SKM-1 treated with dmso at 0.1 percent for 144 hours (cell line): ENCODE measurements at regions not wholly inside any gene's neighbourhood (a gene's known extent, or its start where the extent isn't known, plus 50 kb on each side); places are given as distances from the start of the nearest gene placed in this dataset.
"Not testable (repeated sequence)": the region's sequence is repeated elsewhere in the genome, so short reads cannot be mapped to it uniquely, and the experiment has no call there.

Experiments
- DNase-seq: peaks from one replicate; lab custom pipeline; 2025; ENCODE audit not compliant: unreplicated experiment; lab: John Stamatoyannopoulos, UW

GRCh38 chr17:74107107-74107506 lies 96.4 kb upstream of the RPL38 start:
- DNase-seq: no peak

DNA sequence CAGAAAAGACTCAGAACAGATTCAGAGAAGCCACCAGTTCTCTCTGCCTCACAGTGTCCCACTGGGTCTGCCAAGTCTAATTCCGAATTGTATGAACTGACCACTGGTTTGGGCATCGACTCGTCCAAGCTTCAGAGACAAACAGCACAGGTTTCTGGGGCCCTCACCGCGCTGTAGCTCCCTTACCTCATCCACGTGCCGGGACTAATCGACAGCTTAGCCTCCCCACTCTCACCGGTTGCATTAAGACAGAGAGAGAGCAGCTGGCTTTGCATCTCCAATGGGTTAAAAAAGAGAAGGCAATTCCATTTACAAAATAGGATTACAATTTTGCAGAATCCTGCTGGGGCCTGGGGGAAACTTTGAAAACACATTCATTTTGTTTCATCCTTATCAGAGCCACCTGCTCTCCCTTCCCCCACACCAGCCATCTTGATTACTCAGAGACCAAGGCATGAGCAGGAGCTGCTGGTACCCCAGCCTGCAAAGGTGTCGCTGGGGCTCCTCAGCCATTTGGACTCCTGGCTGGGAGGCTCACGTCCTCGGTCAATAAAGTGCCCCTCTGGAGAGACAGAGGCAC lies 95.3 kb upstream of the RPL38 start:
- DNase-seq: no peak

DNA sequence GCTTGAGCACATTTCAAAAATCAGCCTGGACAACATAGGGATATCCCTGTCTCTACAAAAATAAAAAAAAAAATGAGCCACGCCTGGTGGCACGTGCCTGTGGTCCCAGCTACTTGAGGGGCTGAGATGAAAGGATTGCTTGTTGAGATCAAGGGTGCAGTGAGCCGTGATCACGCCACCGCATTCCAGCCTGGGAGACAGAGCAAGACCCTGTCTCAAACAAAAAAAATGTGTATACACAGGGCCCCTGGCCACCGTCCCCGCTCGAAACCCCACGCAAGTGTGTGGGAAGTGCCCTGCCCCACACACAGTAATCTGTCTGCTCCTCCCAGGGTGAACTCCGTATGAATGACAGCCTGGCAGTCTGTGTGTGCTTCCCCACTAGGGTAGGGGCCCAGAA lies 93.0 kb upstream of the RPL38 start:
- DNase-seq: no peak

- DNase-seq: no peak
These were observed 90.2 kb upstream of the RPL38 start for GRCh38 chr17:74113326-74113725.

- no peak for DNase-seq
These were observed 89.5 kb upstream of the RPL38 start for GRCh38 chr17:74113952-74114351.

DNA sequence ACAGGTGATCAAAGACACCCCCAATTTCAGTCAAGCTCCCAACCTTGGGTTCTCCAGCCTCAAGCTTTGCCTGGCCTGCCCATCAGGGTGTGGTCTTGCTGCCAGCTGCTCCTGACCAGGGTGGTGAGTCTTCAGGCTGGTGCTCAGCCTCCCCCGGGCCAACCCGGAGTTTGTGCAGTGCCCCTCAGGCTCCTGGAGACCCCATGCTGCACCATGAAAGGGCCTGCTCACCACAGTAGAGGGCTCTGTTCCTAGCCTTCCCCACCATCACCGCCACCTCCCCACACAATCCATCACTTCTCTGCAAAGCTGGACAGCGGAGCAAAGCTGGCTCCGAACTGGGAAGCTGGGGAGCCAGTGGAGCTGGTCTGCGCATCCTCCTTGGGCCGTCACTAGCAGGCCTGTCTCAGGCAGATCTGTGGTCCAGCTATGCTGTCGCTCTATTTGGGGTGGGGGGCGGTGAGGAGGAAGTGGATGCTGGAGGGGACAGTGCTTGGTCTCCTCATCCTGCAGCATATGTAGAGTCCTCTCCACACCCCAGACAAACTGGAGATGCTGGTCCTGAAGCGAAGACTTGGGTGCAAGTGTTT lies 88.5 kb upstream of the RPL38 start:
- no peak for DNase-seq

- DNase-seq: no peak
These were observed 87.9 kb upstream of the RPL38 start for GRCh38 chr17:74115586-74115985.

DNA sequence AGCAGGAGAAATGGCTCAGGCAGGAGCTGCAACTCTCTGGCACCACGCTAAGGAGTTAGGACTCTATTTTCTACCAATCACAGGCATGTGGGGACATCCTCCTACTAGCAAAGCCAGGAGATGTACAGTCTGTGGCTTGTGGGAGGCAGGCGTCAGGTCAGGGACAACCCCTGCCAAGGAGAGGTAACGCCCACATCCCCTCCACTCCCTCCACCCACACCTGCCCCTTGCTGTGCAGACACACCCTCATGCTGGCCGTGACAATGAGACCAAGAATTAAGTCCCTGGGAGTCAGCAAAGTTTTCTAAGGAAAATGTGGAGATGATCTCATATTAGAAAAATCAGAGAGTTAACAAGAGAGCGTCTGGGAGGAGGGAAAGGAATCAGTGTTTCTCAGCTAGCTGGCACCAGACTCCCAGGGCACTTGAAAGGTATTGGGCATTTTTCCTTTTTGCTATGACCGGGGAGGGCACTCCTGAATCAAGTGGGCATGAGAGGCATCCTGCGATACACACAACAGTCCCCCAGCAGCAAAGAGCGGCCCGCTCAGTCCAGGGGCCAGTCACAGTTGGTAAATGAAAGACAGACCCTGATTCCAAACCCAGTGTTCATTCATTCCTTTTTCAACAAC lies 87.3 kb upstream of the RPL38 start:
- DNase-seq: no peak

- DNase-seq: no peak
These were observed 86.3 kb upstream of the RPL38 start for GRCh38 chr17:74117087-74117698.

DNA sequence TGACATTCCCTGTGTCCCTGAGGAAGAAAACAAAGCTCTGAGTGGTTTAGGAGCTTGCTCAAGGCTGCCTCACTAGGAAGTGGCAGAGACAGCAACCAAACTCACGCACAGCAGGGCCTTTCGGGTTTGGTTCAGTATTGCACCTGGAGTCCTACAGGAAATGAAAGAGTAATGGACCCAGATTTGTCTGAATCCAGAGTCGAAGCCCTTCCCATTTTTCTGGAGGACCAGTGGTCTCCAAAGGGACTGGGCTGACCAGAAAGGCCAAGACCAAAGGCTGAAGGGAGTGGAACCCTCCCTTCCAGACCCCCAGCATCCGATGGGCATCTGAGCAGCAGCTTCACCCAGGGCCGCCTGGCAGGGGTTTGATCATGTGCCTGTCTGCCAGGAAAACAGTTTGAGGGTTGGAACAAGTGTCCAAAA lies 85.5 kb upstream of the RPL38 start:
- DNase-seq: no peak

DNA sequence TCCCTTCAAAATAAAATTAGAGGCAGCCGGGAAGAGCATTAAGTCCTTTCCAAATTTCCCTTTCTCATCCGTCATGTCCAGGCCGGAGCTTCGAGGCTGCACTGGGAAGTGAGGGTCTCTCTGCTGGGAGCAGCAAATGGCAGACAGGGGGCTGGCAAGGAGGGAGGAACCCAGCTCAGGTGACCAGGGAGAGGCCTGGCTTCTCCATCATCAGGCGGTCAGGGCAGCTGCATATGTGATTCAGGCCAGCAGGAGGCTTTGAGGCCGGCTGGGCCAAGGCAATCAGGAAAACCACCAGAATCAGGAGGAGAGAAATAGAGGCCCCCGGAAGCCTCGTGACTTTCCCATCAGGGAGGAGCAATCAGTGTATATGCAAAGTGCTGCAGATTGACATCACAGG lies 85.0 kb upstream of the RPL38 start:
- no peak for DNase-seq

DNA sequence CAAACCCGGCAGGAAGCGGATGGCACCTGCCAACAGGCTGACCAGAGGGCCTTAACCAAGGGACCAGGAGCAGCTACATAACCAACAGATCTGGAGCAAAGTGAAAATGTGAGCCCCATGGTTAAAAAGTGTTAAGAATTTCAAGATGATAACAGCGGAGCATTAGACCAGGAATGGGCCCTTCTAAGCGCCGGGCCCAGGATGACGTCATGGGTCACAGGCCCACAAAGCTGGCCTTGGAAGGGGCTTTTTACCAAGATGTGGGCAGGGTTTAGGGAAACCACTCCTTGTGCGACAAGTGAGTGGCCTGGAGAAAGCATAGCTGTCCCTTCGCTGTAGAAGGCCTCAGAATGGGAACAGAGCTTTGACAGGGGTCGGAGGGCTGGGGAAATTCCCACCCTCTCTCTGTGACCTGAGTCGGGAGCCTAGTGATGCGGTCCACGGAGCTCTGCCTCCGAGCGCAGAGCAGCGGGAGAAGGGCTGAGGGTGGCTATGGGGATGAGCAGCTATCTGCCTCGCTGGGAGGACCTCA lies 84.4 kb upstream of the RPL38 start:
- DNase-seq: no peak

GRCh38 chr17:74119965-74120364 lies 83.5 kb upstream of the RPL38 start:
- DNase-seq: no peak

DNA sequence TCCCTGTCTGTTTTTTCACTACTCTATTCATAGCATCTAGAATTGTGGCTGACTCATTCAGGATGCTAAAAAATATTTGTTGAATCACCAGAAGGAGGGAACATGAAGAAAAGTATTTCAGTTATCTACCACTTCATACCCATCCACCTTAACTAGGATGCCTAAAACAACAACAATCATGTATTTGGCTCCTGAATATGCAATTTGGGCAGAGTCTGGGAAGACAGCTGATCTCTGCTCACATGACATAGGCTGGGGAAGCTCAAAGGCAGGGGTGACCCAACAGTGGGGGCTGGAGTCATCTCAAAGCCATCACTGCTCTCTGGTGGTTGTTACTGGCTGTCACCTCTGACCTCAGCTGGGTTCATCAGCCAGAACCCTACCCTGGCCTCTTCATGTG lies 80.1 kb upstream of the RPL38 start:
- no peak for DNase-seq

- no peak for DNase-seq
These were observed 79.5 kb upstream of the RPL38 start for GRCh38 chr17:74123866-74124444.

- no peak for DNase-seq
These were observed 78.3 kb upstream of the RPL38 start for GRCh38 chr17:74125156-74125555.

- no peak for DNase-seq
These were observed 77.1 kb upstream of the RPL38 start for GRCh38 chr17:74126179-74126900.

- DNase-seq: no peak
These were observed 76.5 kb upstream of the RPL38 start for GRCh38 chr17:74126959-74127358.

- no peak for DNase-seq
These were observed 74.8 kb upstream of the RPL38 start for GRCh38 chr17:74128456-74129211.

- DNase-seq: not testable (repeated sequence)
These were observed 73.7 kb upstream of the RPL38 start for GRCh38 chr17:74129800-74130199.
